GM08714 (cell line): ENCODE measurements at regions not wholly inside any gene's neighbourhood (a gene's known extent, or its start where the extent isn't known, plus 50 kb on each side); places are given as distances from the start of the nearest gene placed in this dataset.

Experiments used
- H3K4me3 ChIP-seq: fragments of 200-500 bp; sonication (Bioruptor generic); 2 replicates; pipeline ENCODE4 v1.5.1; 2014; ENCODE audit warnings: mild to moderate bottlenecking, low read length, inconsistent platforms
- ZNF274 ChIP-seq: IDR thresholded peaks from 2 replicates; pipeline ENCODE4 v1.6.1; 2012; ENCODE audit warnings: mild to moderate bottlenecking, low read depth, low read length

- no peak overlapping the region for H3K4me3 ChIP-seq
- no peak for TF ChIP-seq ZNF274
These were observed 196.1 kb downstream of the BCL11B start for GRCh38 chr14:99075771-99076375.

GRCh38 chr14:99077076-99077843 lies 194.7 kb downstream of the BCL11B start:
- no peak for TF ChIP-seq ZNF274
- H3K4me3 ChIP-seq: no peak overlapping the region

GRCh38 chr14:99077844-99078236 lies 194.2 kb downstream of the BCL11B start:
- TF ChIP-seq ZNF274: no peak
- H3K4me3 ChIP-seq: no peak overlapping the region

GRCh38 chr14:99078426-99078825 lies 193.6 kb downstream of the BCL11B start:
- H3K4me3 ChIP-seq: no peak overlapping the region
- no peak for TF ChIP-seq ZNF274

- no peak overlapping the region for H3K4me3 ChIP-seq
- no peak for TF ChIP-seq ZNF274
These were observed 192.8 kb downstream of the BCL11B start for GRCh38 chr14:99079061-99079727.

GRCh38 chr14:99080306-99080705 lies 191.7 kb downstream of the BCL11B start:
- no peak overlapping the region for H3K4me3 ChIP-seq
- no peak for TF ChIP-seq ZNF274

GRCh38 chr14:99081156-99081765 lies 190.7 kb downstream of the BCL11B start:
- TF ChIP-seq ZNF274: no peak
- no peak overlapping the region for H3K4me3 ChIP-seq

GRCh38 chr14:99081880-99082279 lies 190.1 kb downstream of the BCL11B start:
- no peak for TF ChIP-seq ZNF274
- H3K4me3 ChIP-seq: no peak overlapping the region

- H3K4me3 ChIP-seq: no peak overlapping the region
- TF ChIP-seq ZNF274: no peak
These were observed 178.2 kb downstream of the BCL11B start for GRCh38 chr14:99093532-99094517.

GRCh38 chr14:99094901-99095300 lies 177.1 kb downstream of the BCL11B start:
- no peak overlapping the region for H3K4me3 ChIP-seq
- no peak for TF ChIP-seq ZNF274

- no peak for TF ChIP-seq ZNF274
- H3K4me3 ChIP-seq: no peak overlapping the region
These were observed 176.6 kb downstream of the BCL11B start for GRCh38 chr14:99095369-99095768.

GRCh38 chr14:99098199-99098598 lies 173.8 kb downstream of the BCL11B start:
- H3K4me3 ChIP-seq: no peak overlapping the region
- no peak for TF ChIP-seq ZNF274

GRCh38 chr14:99099051-99099787 lies 172.8 kb downstream of the BCL11B start:
- TF ChIP-seq ZNF274: no peak
- H3K4me3 ChIP-seq: no peak overlapping the region
